ENCODE measurements at regions not wholly inside any gene's neighbourhood (a gene's known extent, or its start where the extent isn't known, plus 50 kb on each side); places are given as distances from the start of the nearest gene placed in this dataset.

DNA sequence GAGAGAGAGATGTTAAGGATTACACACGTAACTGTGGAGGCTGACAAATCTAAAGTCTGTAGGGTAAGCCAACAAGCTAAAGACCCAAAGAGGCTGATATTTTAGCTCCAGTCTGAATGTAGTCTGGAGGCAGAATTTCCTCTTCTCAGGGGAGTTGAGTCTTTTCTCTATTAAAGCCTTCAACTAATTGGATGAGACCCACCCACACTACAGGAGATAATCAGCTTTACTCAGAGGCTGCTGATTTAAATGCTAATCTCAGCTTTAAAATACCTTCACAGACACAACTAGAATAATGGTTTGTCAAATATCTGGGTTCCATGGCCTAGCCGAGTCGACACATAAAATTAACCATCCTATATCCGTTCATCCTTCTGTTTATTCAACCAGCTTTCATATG is 204.3 kb upstream of the PSMD7 start:
- no peaks in the 10 kb centered on the region for H3K27me3 Mint-ChIP-seq
- H3K27ac Mint-ChIP-seq: no peak overlapping the region
- H3K36me3 Mint-ChIP-seq: no peaks in the 10 kb centered on the region
- no peak for DNase-seq
- no peaks in the 10 kb centered on the region for H3K4me1 Mint-ChIP-seq
- H3K9me3 Mint-ChIP-seq: no peaks in the 10 kb centered on the region
- no peak overlapping the region for H3K4me3 Mint-ChIP-seq

DNA sequence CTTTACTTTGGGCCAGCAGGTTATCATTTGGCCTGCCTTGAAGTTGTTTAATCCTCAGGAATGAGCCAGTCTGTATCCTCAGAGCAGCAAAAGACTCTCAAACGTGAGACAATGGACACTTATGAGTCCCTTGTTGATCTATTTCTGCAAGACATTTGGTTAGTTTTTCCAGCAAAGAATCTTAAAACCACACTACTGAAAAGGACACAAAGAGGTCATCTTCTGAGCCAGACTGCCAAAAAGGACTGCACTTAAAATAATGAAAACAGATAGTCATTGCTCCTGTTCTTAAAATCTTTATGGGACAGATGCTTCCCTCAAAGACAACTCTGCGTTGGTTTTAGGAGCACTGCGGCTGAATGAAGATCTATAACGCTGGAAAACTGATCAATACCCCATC is 205.7 kb upstream of the PSMD7 start:
- H3K36me3 Mint-ChIP-seq: no peaks in the 10 kb centered on the region
- no peaks in the 10 kb centered on the region for H3K9me3 Mint-ChIP-seq
- DNase-seq: no peak

DNA sequence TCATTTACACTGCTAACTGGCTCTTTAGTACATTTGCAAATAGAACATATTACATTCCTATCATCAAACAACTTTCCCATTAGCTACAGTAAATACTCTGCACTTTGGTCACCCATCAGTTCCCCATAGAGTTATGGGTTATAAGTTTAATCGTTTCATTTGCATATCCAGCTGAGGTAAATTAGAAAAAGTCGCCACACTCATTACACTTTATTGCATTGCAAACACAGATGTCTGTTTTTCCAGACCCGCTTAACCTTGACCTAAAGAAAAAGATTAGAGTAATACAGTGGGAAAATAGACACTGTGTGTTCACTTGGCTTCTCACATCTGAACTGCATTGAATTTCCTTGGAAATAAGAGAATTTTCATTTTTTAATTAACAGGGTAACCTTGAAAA is 213.1 kb upstream of the PSMD7 start:
- no peaks in the 10 kb centered on the region for H3K36me3 Mint-ChIP-seq

More for the DNA sequence above, 205.7 kb upstream of the PSMD7 start:
- no peak overlapping the region for H3K27ac Mint-ChIP-seq
- no peaks in the 10 kb centered on the region for H3K4me1 Mint-ChIP-seq
- H3K27me3 Mint-ChIP-seq: no peaks in the 10 kb centered on the region
- no peak overlapping the region for H3K4me3 Mint-ChIP-seq

DNA sequence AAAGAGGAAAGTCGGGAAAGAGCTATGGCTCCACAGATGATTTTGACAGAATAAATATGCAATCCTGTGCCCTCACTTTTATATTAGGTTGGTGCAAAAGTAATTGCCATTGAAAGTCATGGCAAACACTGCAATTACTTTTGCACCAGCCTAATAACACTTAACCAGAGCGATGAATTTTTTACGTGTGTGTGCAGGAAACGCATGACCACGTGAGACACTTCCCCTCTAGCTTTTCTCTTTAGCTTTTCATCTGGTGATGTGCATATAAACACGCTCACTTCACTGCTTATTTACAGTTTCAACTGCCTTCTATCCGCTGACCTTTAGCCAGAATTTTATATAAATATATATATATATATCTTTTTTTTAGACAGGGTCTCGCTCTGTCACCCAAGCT is 216.3 kb upstream of the PSMD7 start:
- no peak for DNase-seq
- Mint-ChIP-seq H3K27ac (no peak overlapping the region), H3K4me1 (peaks cover 3% of the 10 kb centered on the region), H3K27me3 (no peaks in the 10 kb centered on the region), H3K36me3 (no peaks in the 10 kb centered on the region), H3K9me3 (peaks cover 3% of the 10 kb centered on the region), H3K4me3 (no peak overlapping the region)

More for the DNA sequence above, 213.1 kb upstream of the PSMD7 start:
- Mint-ChIP-seq H3K4me1 (peaks cover 3% of the 10 kb centered on the region), H3K9me3 (no peaks in the 10 kb centered on the region), H3K27me3 (no peaks in the 10 kb centered on the region), H3K27ac (no peak overlapping the region), H3K4me3 (no peak overlapping the region)
- no peak for DNase-seq

DNA sequence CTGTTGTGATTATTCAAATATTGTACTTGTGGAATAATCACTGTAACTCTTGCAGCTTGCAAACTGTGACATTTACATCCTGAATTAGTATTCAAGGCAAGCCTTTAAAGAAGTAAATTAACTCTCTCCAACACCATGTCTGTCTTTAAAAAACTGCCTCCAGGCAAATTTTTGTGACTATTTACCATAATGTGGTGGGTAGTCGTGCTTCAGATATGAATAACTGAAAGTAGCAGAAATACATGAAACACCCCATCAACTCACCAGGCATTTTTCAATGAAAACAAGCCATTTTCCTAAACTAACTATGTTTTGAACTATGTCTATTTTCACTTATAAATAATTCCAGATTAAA is 217.4 kb upstream of the PSMD7 start:
- Mint-ChIP-seq H3K36me3 (no peaks in the 10 kb centered on the region), H3K4me1 (peaks cover 3% of the 10 kb centered on the region), H3K4me3 (no peak overlapping the region), H3K27me3 (no peaks in the 10 kb centered on the region), H3K9me3 (peaks cover 9% of the 10 kb centered on the region), H3K27ac (no peak overlapping the region)
- no peak for DNase-seq

DNA sequence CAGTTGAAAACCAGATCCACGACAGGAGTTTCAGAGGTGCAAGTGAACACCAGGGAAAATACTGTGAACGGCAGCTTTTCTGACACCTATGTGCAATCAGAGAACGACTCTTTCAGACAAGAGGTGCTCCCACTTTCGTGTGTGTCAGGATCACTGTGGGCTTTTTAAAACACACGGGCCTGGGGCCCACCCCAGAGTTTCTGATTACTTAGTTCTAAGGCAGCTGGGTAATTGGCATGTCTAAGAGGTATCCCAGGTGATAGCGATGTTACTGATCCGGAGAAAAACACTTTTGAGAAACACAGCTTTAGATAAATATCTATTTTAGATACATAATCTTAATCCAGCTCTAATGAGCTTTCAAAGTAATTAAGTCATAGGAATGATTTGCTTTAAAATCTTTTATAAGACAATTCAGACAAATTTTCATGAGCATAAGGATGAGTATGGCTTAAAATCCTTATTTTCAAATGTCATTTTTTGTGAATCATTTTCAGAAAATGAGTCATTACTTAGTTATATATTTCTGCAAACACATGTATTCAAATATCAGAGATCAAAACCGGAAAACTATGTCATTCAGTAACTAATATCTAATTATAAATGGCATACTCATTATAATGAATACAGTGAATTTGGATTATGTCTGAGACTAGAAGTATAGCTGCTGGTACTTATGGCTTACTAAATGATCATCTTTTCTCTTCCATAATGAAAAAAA is 217.9 kb upstream of the PSMD7 start:
- Mint-ChIP-seq H3K4me3 (no peak overlapping the region), H3K27ac (no peak overlapping the region), H3K36me3 (no peaks in the 10 kb centered on the region), H3K27me3 (no peaks in the 10 kb centered on the region), H3K9me3 (peaks cover 10% of the 10 kb centered on the region), H3K4me1 (peaks cover 3% of the 10 kb centered on the region)
- DNase-seq: no peak

DNA sequence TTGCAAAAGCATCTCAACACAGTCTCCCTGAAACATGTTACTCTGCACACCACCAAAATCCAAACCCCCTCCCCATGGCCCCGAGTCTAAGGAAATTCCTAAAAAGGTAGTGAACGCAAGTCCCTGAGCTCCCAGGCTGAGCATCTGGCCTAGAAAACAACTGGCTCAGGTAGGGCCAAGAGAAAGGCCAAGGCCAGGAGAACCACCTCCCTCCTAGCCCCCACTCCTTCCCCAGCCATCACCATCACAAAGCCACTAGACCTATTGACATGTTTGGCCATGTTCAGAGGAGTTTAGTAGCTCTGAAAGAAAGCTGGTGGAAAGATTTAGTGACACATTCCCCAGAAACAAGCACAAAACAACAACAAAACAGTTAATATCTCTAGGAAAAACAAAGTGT is 220.0 kb upstream of the PSMD7 start:
- Mint-ChIP-seq H3K9me3 (peaks cover 10% of the 10 kb centered on the region), H3K27me3 (no peaks in the 10 kb centered on the region), H3K36me3 (no peaks in the 10 kb centered on the region), H3K4me3 (no peak overlapping the region), H3K27ac (no peak overlapping the region), H3K4me1 (peaks cover 3% of the 10 kb centered on the region)
- DNase-seq: no peak

DNA sequence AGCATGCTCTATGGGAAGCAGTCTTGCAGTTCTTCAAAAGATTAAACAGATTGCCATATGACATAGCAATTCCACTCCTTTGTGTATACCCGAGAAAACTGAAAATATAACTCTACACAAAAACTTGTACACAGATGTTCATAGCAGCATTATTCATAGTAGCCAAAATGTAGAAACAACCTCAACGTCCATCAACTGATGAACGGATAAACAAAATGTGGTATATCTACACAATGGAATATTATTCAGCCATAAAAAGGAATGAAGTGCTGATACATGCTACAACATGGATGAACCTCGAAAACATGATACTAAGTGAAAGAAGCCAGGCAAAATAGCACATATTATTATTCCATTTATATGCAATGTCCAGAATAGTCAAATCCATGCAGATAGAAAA is 221.2 kb upstream of the PSMD7 start:
- H3K9me3 Mint-ChIP-seq: peaks cover 10% of the 10 kb centered on the region

DNA sequence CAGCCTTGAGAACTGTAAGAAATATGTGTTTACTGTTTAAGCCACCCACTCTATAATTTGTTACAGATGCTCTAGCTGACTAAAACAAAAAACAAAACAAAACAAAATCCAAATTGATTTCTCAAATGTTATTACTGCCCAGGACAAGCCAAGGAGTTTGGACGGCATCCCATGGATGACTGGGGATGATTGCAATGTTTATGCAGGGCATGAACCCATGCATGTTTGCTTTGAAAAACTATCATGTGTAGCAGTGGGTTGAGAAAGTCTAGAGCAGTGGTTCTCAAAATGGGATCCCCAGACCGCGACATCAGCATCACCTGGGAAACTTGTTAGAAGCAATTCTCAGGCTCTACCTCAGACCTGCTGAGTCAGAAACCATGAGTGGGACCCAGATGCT is 223.2 kb upstream of the PSMD7 start:
- no peaks in the 10 kb centered on the region for H3K36me3 Mint-ChIP-seq

More for the DNA sequence above, 221.2 kb upstream of the PSMD7 start:
- Mint-ChIP-seq H3K4me1 (peaks cover 3% of the 10 kb centered on the region), H3K27me3 (no peaks in the 10 kb centered on the region), H3K36me3 (no peaks in the 10 kb centered on the region), H3K27ac (no peak overlapping the region), H3K4me3 (no peak overlapping the region)
- no peak for DNase-seq

DNA sequence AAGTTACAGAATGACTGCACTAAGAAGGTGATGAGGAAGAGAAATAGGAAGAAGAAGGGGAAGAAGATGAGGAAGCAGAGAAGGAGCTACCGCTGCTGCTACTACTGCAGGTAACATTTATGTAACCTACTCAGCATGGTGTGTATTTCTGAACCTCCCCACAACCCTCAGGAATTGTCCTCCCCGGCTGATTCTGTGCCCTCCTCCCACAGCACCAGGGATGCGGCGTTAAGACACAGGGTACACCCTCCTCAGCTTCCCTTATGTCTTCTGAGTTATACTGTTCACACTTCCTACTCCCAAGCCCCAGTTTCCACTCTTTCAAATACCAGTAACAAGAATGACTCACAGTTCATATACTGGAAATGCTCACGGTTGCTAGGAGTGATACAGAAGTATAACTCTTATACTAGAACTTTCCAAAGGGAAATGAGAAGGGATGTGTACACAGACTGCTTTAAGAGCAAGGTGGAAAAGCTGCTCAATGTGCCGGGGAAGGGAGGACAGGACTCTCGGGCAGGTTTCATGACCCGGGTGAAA is 224.5 kb upstream of the PSMD7 start:
- Mint-ChIP-seq H3K36me3 (no peaks in the 10 kb centered on the region), H3K27ac (no peak overlapping the region), H3K27me3 (no peaks in the 10 kb centered on the region), H3K4me1 (no peaks in the 10 kb centered on the region), H3K9me3 (peaks cover 10% of the 10 kb centered on the region), H3K4me3 (no peak overlapping the region)
- DNase-seq: no peak

More for the DNA sequence above, 223.2 kb upstream of the PSMD7 start:
- no peak overlapping the region for H3K27ac Mint-ChIP-seq
- no peaks in the 10 kb centered on the region for H3K4me1 Mint-ChIP-seq
- peaks cover 10% of the 10 kb centered on the region for H3K9me3 Mint-ChIP-seq
- H3K27me3 Mint-ChIP-seq: no peaks in the 10 kb centered on the region
- no peak for DNase-seq
- no peak overlapping the region for H3K4me3 Mint-ChIP-seq

DNA sequence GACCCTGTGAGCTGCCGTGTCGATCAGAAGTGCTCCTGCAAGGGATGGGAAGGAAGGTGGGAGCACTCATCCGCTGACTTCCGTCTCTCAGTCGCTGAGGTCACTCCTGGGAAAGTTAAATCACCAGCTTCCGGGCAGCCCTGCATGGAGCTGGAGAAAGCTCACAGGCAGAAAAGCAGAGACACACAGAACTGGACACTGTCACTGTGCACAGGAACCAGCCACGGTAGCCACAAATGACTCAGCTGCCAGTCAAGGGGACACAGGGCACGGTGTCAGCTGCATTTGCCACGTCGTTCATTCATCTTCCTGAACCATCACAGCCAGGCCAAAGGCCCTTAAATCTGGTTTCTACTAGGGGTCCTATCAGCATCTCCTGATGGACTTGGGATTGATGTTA is 226.4 kb upstream of the PSMD7 start:
- H3K27me3 Mint-ChIP-seq: no peaks in the 10 kb centered on the region
- H3K36me3 Mint-ChIP-seq: no peaks in the 10 kb centered on the region
- no peak overlapping the region for H3K4me3 Mint-ChIP-seq
- H3K4me1 Mint-ChIP-seq: no peaks in the 10 kb centered on the region
- H3K9me3 Mint-ChIP-seq: peaks cover 5% of the 10 kb centered on the region
- H3K27ac Mint-ChIP-seq: no peak overlapping the region
- no peak for DNase-seq

DNA sequence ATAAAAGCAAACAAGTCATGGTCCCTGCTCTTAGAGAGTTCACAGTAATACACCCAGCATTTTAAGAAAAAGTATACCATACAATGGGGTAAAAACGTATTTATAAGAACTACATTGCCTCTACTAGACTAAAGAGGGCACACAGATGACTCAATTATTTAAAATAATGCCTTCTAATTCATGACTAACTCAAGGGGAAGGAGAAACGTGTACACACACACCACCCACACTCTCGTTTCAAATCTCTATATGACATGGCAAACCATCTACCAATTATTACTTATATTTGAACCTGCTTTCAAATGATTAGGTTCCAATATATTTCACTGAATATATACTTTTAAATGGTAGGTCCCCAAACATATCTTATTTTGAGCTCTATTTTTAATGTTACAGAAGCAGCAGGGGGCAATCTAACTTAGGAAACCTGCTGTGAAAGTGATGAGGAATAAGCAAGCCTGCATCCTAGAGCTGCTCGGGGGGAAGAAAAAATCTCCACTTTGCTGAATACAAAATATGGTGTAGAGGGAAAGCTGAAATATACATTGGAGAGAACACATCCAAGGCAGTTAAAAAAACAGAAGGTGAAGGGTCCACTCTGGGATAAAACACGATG is 232.4 kb upstream of the PSMD7 start:
- Mint-ChIP-seq H3K27ac (no peak overlapping the region), H3K36me3 (no peaks in the 10 kb centered on the region), H3K27me3 (peaks cover 3% of the 10 kb centered on the region), H3K4me1 (no peaks in the 10 kb centered on the region), H3K4me3 (no peak overlapping the region), H3K9me3 (peaks cover 3% of the 10 kb centered on the region)
- DNase-seq: no peak

DNA sequence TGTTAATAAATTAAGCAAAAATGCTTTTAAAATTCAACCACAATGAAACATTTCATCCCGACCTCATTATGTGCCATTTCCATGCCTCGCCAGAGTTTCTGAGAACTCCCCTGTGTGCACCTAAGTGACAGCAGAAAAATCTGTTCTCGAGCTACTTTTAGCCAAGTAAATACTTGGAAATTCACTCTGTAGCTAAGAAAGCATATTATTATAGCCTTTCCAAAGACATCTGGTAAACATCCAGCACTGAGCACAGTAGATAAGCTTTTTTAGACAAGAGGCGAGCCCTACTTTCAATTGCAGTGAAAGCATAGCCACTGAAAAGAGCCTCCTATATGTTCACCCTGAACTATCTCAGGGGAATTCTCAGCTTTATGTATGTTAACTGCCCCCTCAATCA is 242.8 kb upstream of the PSMD7 start:
- no peak for DNase-seq
- Mint-ChIP-seq H3K36me3 (no peaks in the 10 kb centered on the region), H3K4me1 (no peaks in the 10 kb centered on the region), H3K27ac (no peak overlapping the region), H3K4me3 (no peak overlapping the region), H3K9me3 (peaks cover 3% of the 10 kb centered on the region), H3K27me3 (no peaks in the 10 kb centered on the region)

DNA sequence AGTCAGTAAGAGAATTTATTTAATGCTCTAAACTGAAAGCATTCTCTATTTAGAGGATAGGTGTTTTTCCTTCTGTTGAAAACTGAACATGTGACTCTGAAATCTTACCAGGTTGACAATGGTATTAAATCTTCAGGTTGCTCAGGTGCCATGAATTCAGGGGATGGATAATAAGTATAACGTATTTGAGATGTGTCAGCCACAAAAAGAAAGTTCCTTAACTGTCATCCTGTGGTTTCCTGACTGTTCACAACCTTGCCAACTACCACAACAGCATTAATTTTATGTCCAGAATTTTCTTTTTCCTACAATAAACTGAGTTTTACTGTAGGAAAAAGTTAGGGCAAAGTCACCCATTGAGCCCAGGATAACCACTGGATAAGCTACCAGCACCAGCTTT is 243.3 kb upstream of the PSMD7 start:
- no peaks in the 10 kb centered on the region for H3K4me1 Mint-ChIP-seq
- DNase-seq: no peak
- H3K36me3 Mint-ChIP-seq: no peaks in the 10 kb centered on the region
- H3K4me3 Mint-ChIP-seq: no peak overlapping the region
- H3K27ac Mint-ChIP-seq: no peak overlapping the region
- H3K27me3 Mint-ChIP-seq: no peaks in the 10 kb centered on the region
- H3K9me3 Mint-ChIP-seq: no peaks in the 10 kb centered on the region

DNA sequence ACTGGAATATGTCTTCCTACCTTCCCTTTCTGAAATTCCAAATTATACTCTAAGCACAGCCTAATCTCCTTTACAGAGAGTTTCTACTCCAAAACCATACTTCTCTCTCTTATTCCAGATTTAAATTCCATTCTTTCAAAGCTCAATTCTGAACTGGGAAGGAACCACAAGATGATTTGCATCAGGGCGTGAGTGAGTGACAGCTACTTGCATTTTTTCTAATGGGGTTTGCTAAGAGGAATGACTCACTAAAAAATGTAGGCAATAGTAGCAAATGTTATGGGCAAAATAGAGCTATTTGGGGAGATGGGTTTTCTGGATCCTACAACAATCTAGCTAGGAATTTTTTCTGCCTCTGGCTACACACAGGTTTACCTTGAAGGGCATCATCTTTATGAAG is 244.6 kb upstream of the PSMD7 start:
- no peaks in the 10 kb centered on the region for H3K9me3 Mint-ChIP-seq
- no peaks in the 10 kb centered on the region for H3K27me3 Mint-ChIP-seq
- H3K27ac Mint-ChIP-seq: no peak overlapping the region
- DNase-seq: no peak
- no peaks in the 10 kb centered on the region for H3K36me3 Mint-ChIP-seq
- no peaks in the 10 kb centered on the region for H3K4me1 Mint-ChIP-seq
- no peak overlapping the region for H3K4me3 Mint-ChIP-seq

DNA sequence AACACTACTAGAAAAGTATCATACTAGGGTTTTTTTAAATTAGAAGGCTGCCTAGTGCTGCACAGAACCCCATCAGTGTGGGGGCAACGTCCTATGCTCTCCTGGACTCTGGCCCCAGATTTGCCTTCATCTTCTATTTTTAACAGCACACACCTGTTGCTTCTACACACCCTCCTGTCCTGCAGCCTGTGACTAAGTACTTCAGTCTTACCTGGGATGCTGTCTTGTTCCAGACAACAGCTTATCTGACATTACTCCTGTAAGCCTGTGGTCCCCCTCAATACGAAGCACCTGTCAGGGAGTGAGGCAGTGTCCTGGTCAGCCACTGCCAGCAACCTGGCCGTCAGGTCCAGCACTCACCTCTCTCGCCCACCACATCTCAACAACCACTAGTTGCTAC is 247.6 kb upstream of the PSMD7 start:
- H3K36me3 Mint-ChIP-seq: no peaks in the 10 kb centered on the region
- H3K27ac Mint-ChIP-seq: no peak overlapping the region
- no peaks in the 10 kb centered on the region for H3K4me1 Mint-ChIP-seq
- H3K4me3 Mint-ChIP-seq: no peak overlapping the region
- H3K9me3 Mint-ChIP-seq: no peaks in the 10 kb centered on the region
- no peaks in the 10 kb centered on the region for H3K27me3 Mint-ChIP-seq
- no peak for DNase-seq

Data from activated naive CD8-positive, alpha-beta T cell treated with anti-CD3 and anti-CD28 coated beads for 36 hours (primary cell).